ENCODE measurements at regions not wholly inside any gene's neighbourhood (a gene's known extent, or its start where the extent isn't known, plus 50 kb on each side); places are given as distances from the start of the nearest gene placed in this dataset.
"Not testable (repeated sequence)": the region's sequence is repeated elsewhere in the genome, so short reads cannot be mapped to it uniquely, and the experiment has no call there.

DNA sequence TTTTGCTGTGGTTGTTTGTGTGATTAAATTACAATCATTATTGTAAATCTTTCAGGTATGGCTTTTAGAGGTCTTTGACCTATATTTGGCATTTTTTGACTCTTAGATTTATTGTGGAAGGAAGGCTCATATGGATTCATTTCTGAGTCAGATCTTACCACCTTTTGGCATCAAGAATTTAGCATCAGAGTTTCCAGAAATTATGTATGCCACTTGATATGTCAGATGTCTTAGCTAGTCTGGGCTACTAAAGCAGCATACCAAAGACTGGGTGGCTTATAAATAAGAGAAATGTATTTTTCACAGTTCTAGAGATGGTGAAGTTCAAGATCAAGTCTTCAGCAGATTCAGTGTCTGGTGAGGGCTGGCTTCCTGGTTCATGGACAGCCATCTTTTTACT is 129.5 kb upstream of the PZP start:
- TF ChIP-seq POLR2AphosphoS5 (IDR thresholded peaks at IDR 0.05; ENCODE audit: low read depth, low read length) (no peak), SPI1 (IDR thresholded peaks at IDR 0.05; ENCODE audit: low read depth, low read length) (no peak), POLR2A (IDR thresholded peaks at IDR 0.05; ENCODE audit: low read depth, low read length) (no peak), POU2F2 (IDR thresholded peaks at IDR 0.05; ENCODE audit: low read depth, low read length) (no peak), TAF1 (IDR thresholded peaks at IDR 0.05; ENCODE audit: low read depth, low read length) (no peak), PAX5 (IDR thresholded peaks at IDR 0.05; ENCODE audit: insufficient read depth, low read length, severe bottlenecking) (no peak)
- DNase-seq (ENCODE audit: insufficient read length, low spot score) (no peak), FAIRE-seq (no peak)

DNA sequence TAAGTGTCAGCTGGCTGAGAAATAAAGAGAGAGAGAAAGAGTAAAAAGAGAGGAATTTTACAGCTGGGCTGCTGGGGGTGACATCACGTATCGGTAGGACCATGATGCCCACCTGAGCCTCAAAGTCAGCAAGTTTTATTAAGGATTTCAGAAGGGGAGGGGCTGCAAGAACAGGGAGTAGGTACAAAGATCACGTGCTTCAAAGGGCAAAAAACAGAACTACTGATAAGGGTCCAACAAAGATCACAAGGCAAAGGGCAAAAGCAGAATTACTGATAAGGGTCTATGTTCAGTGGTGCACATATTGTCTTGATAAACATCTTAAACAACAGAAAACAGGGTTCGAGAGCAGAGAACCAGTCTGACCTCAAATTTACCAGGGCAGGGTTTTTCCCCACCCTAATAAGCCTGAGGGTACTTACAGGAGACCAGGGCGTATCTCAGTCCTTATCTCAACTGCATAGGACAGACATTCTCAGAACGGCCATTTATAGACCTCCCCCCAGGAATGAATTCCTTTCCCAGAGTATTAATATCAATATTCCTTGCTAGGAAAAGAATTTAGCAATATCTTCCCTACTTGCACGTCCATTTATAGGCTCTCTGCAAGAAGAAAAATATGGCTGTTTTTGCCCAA is 128.3 kb upstream of the PZP start:
- FAIRE-seq; DNase-seq (ENCODE audit: insufficient read length, low spot score): not testable (repeated sequence)

DNA sequence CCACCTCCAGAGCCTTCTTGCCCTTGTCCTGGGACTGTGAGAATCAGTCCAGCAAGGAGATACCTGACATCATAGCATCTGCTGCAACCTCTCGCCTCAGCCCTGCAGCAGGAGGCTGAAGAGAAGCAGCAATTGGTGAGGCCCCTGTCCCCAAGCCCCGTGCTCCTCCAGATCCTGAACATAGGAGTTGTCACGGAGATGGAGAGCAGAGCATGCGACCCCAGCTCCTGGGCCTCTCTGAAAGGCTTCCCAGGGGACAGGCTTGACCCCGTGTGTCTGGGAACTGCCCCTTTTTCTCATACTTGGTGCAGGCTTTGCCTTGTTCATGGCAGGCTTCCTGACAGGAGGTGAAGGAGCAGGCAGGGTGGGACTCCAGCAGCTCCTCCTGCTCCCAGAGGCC is 127.7 kb upstream of the PZP start:
- FAIRE-seq (no peak), DNase-seq (ENCODE audit: insufficient read length, low spot score) (no peak)
- TF ChIP-seq POU2F2 (IDR thresholded peaks at IDR 0.05; ENCODE audit: low read depth, low read length) (no peak), TAF1 (IDR thresholded peaks at IDR 0.05; ENCODE audit: low read depth, low read length) (no peak), POLR2AphosphoS5 (IDR thresholded peaks at IDR 0.05; ENCODE audit: low read depth, low read length) (no peak), POLR2A (IDR thresholded peaks at IDR 0.05; ENCODE audit: low read depth, low read length) (no peak), PAX5 (IDR thresholded peaks at IDR 0.05; ENCODE audit: insufficient read depth, low read length, severe bottlenecking) (no peak), SPI1 (IDR thresholded peaks at IDR 0.05; ENCODE audit: low read depth, low read length) (no peak)

DNA sequence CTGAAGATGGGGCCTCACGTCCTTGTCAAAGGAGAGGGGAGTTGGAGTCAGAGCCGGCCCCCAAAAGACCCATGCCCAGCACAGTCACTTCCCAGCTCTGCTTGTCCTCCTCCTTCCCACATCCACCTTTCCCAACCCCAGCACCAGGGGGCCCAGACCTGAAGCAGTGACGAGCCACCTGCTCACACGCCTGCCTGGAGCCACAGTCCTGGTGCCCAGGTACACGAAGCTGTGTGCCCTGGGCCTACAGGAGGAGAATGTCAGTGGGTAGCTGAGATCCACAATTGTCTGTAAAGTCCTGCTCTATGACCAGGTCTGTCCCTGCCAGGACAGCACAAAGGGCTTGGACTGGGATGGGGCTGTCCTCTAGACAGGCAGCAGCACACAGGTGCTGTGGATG is 126.8 kb upstream of the PZP start:
- no peak for TF ChIP-seq POU2F2 (IDR thresholded peaks at IDR 0.05; ENCODE audit: low read depth, low read length)
- TF ChIP-seq POLR2AphosphoS5 (IDR thresholded peaks at IDR 0.05; ENCODE audit: low read depth, low read length): no peak
- no peak for TF ChIP-seq POLR2A (IDR thresholded peaks at IDR 0.05; ENCODE audit: low read depth, low read length)
- no peak for TF ChIP-seq PAX5 (IDR thresholded peaks at IDR 0.05; ENCODE audit: insufficient read depth, low read length, severe bottlenecking)
- TF ChIP-seq TAF1 (IDR thresholded peaks at IDR 0.05; ENCODE audit: low read depth, low read length): no peak
- no peak for TF ChIP-seq SPI1 (IDR thresholded peaks at IDR 0.05; ENCODE audit: low read depth, low read length)
- FAIRE-seq (no peak), DNase-seq (ENCODE audit: insufficient read length, low spot score) (no peak)

DNA sequence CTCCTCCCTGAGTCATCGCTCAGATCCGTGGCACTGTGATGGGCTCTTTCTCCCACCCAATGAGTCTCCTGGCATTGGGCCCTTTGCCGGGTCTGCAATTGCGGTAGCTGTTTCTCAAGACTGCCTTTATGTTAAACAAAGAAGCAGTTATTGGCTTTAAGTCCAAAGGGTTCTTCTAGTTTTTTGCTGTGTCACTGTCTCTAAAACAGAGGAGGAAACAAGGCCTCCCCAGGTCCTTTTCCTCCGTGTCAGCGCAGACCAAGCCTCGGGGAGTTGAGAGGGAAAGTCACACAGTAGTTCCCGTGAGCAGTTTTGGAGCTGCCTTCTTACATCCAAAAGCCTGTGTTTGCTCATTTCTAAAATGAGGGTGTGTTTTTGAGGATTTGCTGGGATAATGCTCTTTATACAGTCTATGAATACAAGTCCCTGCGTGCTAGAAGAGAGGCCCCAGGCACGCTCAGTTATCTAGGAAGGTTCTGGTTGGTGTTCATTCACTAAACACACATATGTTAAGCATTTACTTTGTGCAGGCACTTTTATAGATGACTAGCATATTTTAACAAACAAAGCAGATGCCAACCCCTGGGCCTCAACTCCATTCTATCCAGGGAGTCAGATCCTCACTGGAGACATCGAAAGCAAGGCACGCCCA is 126.0 kb upstream of the PZP start:
- no peak for DNase-seq (ENCODE audit: insufficient read length, low spot score)
- TF ChIP-seq POLR2A (IDR thresholded peaks at IDR 0.05; ENCODE audit: low read depth, low read length): no peak
- TF ChIP-seq PAX5 (IDR thresholded peaks at IDR 0.05; ENCODE audit: insufficient read depth, low read length, severe bottlenecking): no peak
- no peak for TF ChIP-seq SPI1 (IDR thresholded peaks at IDR 0.05; ENCODE audit: low read depth, low read length)
- no peak for TF ChIP-seq POLR2AphosphoS5 (IDR thresholded peaks at IDR 0.05; ENCODE audit: low read depth, low read length)
- TF ChIP-seq TAF1 (IDR thresholded peaks at IDR 0.05; ENCODE audit: low read depth, low read length): no peak
- TF ChIP-seq POU2F2 (IDR thresholded peaks at IDR 0.05; ENCODE audit: low read depth, low read length): no peak
- FAIRE-seq: no peak

DNA sequence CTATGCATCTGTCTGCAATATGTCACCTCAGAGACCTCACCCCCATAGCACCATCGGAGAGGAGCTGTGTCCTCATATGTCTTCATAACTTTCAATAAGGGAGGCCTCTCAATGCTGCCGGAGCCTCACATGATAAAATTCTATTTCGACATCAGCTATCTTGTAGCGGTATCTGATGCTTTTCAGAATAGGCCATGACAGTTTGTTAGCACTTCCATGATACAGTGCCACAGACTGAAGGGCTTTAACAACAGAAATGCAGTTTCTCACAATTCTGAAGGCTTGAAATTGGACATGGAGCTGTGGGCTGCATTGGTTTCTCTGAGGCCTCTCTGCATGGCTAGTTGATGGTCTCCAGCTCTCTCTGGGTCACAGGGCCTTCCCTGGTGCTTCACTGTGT is 125.0 kb upstream of the PZP start:
- FAIRE-seq: no peak
- no peak for TF ChIP-seq POLR2A (IDR thresholded peaks at IDR 0.05; ENCODE audit: low read depth, low read length)
- TF ChIP-seq SPI1 (IDR thresholded peaks at IDR 0.05; ENCODE audit: low read depth, low read length): no peak
- no peak for TF ChIP-seq TAF1 (IDR thresholded peaks at IDR 0.05; ENCODE audit: low read depth, low read length)
- TF ChIP-seq PAX5 (IDR thresholded peaks at IDR 0.05; ENCODE audit: insufficient read depth, low read length, severe bottlenecking): no peak
- TF ChIP-seq POU2F2 (IDR thresholded peaks at IDR 0.05; ENCODE audit: low read depth, low read length): no peak
- no peak for TF ChIP-seq POLR2AphosphoS5 (IDR thresholded peaks at IDR 0.05; ENCODE audit: low read depth, low read length)
- DNase-seq (ENCODE audit: insufficient read length, low spot score): no peak

DNA sequence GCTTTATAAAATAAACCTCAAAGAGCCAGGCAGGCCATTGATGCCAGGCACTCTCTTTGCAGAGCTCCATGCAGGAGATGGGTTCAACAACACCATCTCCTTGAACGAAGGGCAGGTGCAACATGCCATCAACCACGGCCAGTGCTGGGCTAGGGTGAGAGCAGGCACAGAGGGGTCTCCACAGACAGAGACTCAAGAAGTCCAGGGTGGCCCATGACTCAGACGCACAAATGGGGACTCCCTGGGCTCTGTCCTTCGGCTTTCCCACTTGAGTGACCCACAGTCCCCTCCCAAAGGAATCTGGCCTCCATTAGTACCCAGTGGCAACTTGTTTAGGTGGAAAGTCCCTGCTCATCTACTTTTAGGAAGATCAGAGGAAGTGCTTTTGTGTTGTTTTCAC is 124.4 kb upstream of the PZP start:
- TF ChIP-seq SPI1 (IDR thresholded peaks at IDR 0.05; ENCODE audit: low read depth, low read length): peak; percentile 27; the same call in 1 of the 2 replicates
- TF ChIP-seq POU2F2 (IDR thresholded peaks at IDR 0.05; ENCODE audit: low read depth, low read length): no peak
- no peak for TF ChIP-seq POLR2A (IDR thresholded peaks at IDR 0.05; ENCODE audit: low read depth, low read length)
- TF ChIP-seq PAX5 (IDR thresholded peaks at IDR 0.05; ENCODE audit: insufficient read depth, low read length, severe bottlenecking): no peak
- no peak for TF ChIP-seq POLR2AphosphoS5 (IDR thresholded peaks at IDR 0.05; ENCODE audit: low read depth, low read length)
- no peak for TF ChIP-seq TAF1 (IDR thresholded peaks at IDR 0.05; ENCODE audit: low read depth, low read length)
- FAIRE-seq: no peak
- DNase-seq (ENCODE audit: insufficient read length, low spot score): no peak

DNA sequence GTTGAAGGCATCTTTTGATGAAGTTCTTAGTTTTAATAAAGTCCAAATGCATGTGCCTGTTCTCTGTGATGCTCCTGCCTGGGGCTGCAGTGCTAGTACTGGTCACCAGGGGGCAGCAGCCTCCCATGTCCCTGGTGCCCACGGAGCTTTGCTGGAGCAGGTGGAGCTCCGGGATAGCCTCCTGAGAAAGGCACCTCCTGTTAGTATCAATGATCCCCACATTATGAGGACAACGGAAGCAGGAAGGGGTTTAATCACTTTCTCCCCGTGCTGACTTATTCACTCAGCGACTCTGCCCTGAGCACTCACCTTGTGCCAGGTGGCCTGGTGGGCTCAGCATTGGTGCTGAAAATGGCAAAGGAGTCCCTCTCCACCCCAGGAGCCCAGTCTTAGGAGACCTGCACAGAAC is 123.0 kb upstream of the PZP start:
- TF ChIP-seq POU2F2 (IDR thresholded peaks at IDR 0.05; ENCODE audit: low read depth, low read length): peak; percentile 62; the same call in 1 of the 2 replicates
- TF ChIP-seq PAX5 (IDR thresholded peaks at IDR 0.05; ENCODE audit: insufficient read depth, low read length, severe bottlenecking): no peak
- TF ChIP-seq POLR2AphosphoS5 (IDR thresholded peaks at IDR 0.05; ENCODE audit: low read depth, low read length): no peak
- FAIRE-seq (peak; percentile 96), DNase-seq (ENCODE audit: insufficient read length, low spot score) (peak; percentile 32)

DNA sequence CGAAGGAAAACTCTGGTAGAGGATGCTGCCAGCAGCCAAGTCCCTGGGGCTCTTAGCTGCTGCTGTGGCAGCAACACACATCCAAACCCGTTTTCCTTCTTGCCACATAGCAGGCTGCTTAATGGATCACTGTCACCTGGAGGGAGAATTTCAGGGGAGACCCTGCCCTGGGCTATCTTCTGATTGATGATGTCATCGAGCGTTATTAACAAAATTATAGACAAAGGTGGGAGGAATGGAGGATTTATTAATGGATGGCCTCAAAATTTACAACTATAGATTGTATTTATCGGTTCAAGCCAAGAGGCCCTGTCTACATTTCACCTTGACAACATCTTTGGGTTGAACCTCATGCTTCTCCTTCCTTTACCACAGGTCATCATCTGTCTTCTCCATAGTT is 120.8 kb upstream of the PZP start:
- FAIRE-seq: no peak
- no peak for DNase-seq (ENCODE audit: insufficient read length, low spot score)
- TF ChIP-seq SPI1 (IDR thresholded peaks at IDR 0.05; ENCODE audit: low read depth, low read length) (no peak), PAX5 (IDR thresholded peaks at IDR 0.05; ENCODE audit: insufficient read depth, low read length, severe bottlenecking) (no peak), POLR2AphosphoS5 (IDR thresholded peaks at IDR 0.05; ENCODE audit: low read depth, low read length) (no peak), POLR2A (IDR thresholded peaks at IDR 0.05; ENCODE audit: low read depth, low read length) (no peak), POU2F2 (IDR thresholded peaks at IDR 0.05; ENCODE audit: low read depth, low read length) (no peak), TAF1 (IDR thresholded peaks at IDR 0.05; ENCODE audit: low read depth, low read length) (no peak)

DNA sequence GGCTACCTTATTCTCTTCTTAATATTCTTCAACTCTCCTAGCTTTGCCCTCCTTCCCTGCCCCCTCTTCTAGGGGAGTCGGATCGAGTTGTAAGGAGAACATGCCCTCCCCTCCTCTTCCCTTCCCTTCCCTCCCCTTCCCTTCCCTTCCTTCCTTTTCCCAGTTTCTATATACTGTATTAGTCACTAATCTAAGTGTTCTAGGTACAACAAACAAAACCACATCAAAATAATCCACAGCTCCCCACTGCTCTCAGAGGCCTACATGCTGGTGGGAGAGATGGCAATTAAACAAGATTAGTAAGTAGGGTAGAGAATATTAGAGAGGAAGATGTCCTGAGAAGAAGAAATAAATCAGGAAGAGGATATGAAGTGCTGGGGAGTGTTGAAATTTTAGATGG is 119.9 kb upstream of the PZP start:
- no peak for TF ChIP-seq TAF1 (IDR thresholded peaks at IDR 0.05; ENCODE audit: low read depth, low read length)
- TF ChIP-seq PAX5 (IDR thresholded peaks at IDR 0.05; ENCODE audit: insufficient read depth, low read length, severe bottlenecking): no peak
- TF ChIP-seq POLR2AphosphoS5 (IDR thresholded peaks at IDR 0.05; ENCODE audit: low read depth, low read length): no peak
- TF ChIP-seq POU2F2 (IDR thresholded peaks at IDR 0.05; ENCODE audit: low read depth, low read length): no peak
- TF ChIP-seq SPI1 (IDR thresholded peaks at IDR 0.05; ENCODE audit: low read depth, low read length): no peak
- TF ChIP-seq POLR2A (IDR thresholded peaks at IDR 0.05; ENCODE audit: low read depth, low read length): no peak
- no peak for FAIRE-seq
- no peak for DNase-seq (ENCODE audit: insufficient read length, low spot score)
